GM18498 (cell line): ENCODE measurements at regions not wholly inside any gene's neighbourhood (a gene's known extent, or its start where the extent isn't known, plus 50 kb on each side); places are given as distances from the start of the nearest gene placed in this dataset.
"Not testable (repeated sequence)": the region's sequence is repeated elsewhere in the genome, so short reads cannot be mapped to it uniquely, and the experiment has no call there.

Experiments used
- ATAC-seq: cut with Tn5 transposase; IDR thresholded peaks from one replicate; pipeline ENCODE4 v1.9.1; 2021; ENCODE audit warnings: mild to moderate bottlenecking, moderate library complexity; ENCODE audit not compliant: unreplicated experiment

DNA sequence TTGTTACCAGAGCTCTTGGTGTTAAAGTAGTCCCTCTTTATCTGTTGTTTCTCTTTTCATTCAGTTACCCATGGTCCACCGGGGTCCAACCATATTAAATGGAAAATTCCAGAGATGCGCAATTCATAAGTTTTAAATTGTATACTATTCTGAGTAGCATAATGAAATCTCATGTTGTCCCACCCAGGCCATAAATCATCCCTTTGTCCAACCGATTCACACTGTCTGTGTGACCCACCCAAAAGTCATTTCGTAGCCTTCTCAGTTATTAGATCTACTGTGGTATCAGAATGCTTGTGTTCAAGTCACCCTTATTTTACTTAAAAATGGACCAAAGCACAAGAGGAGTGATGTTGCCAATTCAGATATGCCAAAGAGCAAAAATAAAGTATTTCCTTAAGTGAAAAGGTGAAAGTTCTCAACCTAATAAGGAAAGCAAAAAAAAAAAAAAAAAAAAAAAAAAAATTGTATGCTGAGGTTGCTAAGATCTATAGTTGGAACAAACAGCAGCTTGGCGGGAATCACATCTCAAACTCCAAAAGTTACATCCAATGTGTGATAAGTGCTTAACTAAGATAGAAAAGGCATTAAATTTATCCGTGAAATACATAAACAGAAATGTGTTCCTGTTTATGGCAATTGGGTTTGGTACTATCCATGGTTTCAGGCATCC lies 106.8 kb upstream of the GPBP1 start:
- ATAC-seq: no peak

DNA sequence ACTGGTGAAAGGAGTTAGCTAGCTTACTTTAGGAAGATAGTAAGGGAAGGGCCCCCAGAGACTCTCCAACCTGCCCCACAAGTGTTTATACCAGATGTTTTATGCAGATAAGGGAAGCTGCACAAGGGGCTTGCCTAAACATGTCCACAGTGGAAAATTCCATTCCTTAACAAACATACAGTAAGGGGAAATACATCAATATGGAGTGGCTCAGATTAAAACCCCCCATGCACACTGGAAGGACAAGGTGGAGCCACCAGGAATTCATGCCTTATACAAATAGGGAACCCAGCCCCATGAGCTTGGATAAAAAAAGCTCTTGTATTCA lies 106.3 kb upstream of the GPBP1 start:
- no peak for ATAC-seq

- ATAC-seq: no peak
These were observed 104.6 kb upstream of the GPBP1 start for GRCh38 chr5:57069115-57069835.

GRCh38 chr5:57072218-57072892 lies 101.5 kb upstream of the GPBP1 start:
- no peak for ATAC-seq

DNA sequence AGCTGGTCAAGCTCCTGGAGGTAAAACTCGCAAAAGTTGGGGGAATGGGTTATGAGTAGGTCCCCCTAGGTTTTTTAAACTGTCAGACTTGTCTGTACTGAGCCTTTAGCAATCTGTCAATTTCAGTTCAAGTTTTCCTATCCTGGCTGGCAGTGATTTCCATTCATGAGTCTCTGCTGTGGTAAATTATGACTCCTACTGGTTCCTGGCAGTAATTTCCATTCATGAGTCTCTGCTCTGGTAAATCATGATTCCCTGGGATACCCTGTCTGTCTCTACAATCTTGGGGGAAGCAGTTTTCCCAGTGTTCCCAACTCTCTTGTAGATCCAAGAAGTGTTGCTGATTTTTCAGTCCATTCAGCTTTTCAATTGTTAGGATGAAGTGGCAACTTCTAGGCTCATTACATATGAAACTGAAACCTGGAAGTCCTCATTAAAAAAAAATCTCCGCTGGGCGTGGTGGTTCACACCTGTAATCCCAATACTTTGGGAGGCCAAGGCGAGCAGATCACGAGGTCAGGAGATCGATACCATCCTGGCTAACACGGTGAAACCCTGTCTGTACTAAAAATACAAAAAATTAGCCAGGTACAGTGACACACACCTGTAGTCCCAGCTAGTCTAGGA lies 91.3 kb upstream of the GPBP1 start:
- no peak for ATAC-seq

GRCh38 chr5:57085306-57086081 lies 88.4 kb upstream of the GPBP1 start:
- no peak for ATAC-seq

DNA sequence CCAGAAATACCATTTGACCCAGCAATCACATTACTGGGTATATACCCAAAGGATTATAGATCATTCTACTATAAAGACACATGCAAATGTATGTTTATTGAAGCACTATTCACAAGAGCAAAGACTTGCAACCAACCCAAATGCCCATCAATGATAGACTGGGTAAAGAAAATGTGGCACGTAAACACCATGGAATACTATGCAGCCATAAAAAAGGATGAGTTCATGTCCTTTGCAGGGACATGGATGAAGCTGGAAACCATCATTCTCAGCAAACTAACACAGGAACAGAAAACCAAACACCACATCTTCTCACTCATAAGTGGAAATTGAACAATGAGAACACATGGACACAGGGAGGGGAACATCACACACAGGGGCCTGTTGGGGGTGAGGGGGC lies 85.9 kb upstream of the GPBP1 start:
- ATAC-seq: not testable (repeated sequence)

DNA sequence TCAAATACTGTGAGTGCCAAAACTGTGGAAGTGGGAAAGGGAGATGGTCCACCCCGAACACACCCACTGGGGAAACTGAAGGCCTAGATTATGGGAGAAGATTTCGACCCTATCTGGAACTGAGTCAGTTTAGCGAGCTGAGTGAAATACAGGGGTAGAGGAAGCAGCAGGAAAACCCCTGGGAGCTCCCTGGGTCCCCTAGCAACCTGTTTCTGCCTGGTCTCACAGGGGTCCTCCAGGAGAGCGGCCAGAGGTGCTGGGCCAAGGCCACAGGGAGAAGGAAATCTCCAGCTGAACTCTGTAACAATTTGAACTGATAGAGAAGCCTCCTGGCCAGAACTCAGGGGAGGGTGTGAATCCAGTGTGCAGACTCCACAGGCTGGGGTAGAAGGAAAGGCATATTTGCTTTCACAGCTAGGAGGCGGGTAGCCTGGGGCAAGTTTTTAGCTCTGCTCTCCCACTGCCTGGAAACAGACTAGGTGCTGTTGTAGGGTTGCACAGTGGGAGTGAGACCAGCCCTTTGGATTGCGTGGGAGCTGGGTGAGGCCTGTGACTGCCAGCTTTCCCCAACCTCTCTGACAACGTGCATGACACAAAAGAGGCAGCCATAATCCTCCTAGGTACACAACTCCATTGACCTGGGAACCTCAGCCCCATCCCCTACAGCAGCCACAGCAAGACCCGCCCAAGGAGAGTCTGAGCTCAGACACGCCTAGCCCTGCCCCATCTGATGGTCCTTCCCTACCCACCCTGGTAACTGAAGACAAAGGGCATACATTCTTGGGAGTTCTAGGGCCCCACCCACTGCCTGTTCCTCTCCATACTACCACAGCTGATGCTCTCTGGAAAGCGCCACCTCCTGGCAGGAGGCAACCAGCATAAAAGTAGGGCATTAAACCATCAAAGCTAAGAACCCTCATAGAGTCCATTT lies 78.8 kb upstream of the GPBP1 start:
- ATAC-seq: no peak

GRCh38 chr5:57097526-57097925 lies 76.3 kb upstream of the GPBP1 start:
- no peak for ATAC-seq

GRCh38 chr5:57102189-57102904 lies 71.5 kb upstream of the GPBP1 start:
- ATAC-seq: no peak

- no peak for ATAC-seq
These were observed 71.0 kb upstream of the GPBP1 start for GRCh38 chr5:57102905-57103255.

DNA sequence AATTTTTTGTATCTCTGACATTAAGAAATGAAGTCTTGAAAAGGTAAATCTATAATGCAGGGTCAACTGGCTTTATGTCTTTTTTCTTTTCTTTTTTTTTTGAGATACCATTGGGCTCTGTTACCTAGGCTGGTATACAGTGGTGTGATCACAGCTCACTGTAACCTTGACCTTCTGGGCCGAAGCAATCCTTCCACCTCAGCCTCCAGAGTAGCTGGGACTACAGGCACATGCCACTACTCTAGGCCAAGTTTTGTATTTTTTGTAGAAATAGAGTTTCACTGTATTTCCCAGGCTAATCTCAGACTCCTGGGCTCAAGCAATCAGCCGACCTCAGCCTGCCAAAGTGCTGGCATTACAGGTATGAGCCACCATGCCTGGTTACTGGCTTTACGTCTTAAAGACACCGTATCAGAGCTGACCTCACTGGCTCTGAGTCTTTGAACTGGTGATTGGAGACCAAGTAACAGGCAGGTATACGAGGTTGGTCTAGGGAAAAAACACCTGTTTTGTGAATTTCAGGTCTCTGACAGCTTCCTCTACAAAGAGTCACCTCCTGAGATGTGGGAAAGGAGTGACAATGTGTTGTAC lies 70.4 kb upstream of the GPBP1 start:
- ATAC-seq: no peak

DNA sequence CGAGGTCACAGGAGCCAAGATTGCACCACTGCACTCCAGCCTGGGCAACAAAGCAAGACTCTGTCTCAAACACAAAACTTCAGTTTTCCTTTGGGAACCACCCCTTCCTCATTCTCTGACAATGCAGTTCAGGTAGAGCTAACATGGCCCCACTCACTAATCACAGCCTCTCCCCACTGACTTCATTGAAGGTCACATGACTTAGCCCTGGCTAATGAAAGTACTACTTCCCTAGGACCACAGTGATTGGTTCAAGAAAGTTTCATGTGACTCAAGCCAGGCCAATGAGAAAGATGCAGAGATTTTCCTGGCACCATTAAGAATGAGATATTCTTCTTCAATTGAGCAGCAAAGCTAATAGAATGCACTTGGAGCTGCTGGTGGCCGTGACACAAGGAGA lies 67.2 kb upstream of the GPBP1 start:
- no peak for ATAC-seq

DNA sequence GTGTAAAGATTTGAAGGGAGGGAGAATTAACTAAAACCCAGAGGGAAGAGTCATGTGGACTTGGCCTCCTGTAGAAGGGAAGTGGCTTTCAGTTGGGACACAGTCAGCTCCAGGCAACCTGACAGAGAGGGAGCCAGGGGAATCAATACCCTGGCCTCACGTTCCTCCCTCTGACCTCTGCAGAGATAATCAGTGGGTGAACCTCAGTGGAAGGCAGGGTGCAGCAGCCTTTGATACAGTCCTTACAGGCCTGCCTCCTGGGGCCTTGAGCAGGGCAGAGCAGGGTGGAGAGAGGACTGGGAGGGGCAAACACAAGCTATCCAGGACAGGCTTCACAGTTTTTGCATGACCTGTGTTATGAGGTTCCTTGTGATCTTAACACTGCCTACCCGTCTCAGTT lies 61.9 kb upstream of the GPBP1 start:
- no peak for ATAC-seq

DNA sequence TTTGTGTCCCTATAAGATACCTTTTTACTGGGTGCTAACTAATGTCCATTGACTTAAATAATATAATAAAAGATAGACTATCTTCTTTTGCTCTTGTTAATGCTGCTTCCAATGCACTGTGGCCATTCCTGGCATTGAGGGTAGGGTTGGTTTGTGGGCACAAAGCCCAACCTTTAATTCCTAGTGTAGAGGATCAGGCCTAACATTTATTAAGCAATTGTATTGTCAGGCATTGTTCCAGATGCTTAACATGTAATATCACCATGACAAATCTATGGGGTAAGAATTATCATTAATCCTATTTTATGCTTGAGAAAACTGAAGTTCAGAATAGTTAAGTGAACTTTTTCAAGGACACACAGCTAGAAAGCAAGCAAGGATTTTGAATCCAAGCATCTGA lies 60.4 kb upstream of the GPBP1 start:
- no peak for ATAC-seq

DNA sequence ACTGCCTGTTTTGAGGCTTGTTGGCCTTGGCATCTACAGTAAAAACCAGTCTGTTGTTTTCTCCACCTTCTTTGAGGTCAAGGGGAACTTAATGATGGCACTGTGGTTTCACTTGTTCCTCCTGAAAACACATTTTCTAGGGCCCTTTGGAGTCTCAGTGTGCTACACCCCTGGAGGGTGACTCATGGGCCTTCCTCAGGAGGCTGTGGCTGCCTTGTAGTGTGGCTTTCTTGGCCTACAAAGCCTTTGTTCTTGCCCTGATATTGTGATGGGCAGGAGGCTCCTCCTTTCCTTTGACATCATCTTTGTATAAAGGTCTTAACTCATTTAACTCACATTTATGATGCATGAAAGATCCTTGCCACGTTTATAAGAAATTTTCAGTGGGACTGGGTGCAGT lies 56.3 kb upstream of the GPBP1 start:
- no peak for ATAC-seq

DNA sequence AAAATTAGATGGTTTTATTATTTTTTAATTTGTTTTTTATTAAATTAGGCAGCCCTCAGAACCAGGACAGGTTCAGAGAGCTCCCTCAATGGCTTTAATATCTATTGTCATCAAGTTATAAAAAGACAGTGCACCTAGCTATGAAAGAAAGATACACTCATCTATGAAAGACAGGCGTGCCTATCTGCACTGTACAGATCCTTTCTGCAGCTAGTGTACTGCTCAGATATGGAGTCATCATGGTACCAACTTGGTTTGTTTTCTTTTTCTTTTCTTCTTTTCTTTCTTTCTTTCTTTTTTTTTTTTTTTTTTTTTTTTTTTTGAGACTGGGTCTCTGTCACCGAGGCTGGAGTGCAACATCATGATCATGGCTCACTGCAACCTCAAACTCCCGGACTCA lies 54.8 kb upstream of the GPBP1 start:
- no peak for ATAC-seq

GRCh38 chr5:57124014-57124413 lies 49.8 kb upstream of the GPBP1 start:
- no peak for ATAC-seq
